Adrenal gland (tissue), 5 donors: ENCODE measurements at regions not wholly inside any gene's neighbourhood (a gene's known extent, or its start where the extent isn't known, plus 50 kb on each side); places are given as distances from the start of the nearest gene placed in this dataset.

Source experiments
- POLR2A ChIP-seq, 2 donors: fragments of 450-650 bp; IDR thresholded peaks; one replicate each; pipeline ENCODE4 v1.6.1; 2017; ENCODE audit warnings: antibody characterized with exemption in 2 of 2, mild to moderate bottlenecking in 2 of 2, moderate library complexity in 1 of 2
- TF ChIP-seq, protein P1 (sequence below), 6 experiments: fragments of 450-650 bp in 4 of 6; fragments of 200-600 bp in 2 of 6; sonication (generic) in 1 of 6; IDR thresholded peaks; 1 replicate in 5 of 6; 2 replicates in 1 of 6; pipeline versions ENCODE4 v1.5.1 to v1.8.0; 2016 to 2021; ENCODE audit warnings: antibody characterized with exemption in 6 of 6, mild to moderate bottlenecking in 2 of 6, moderate library complexity in 1 of 6
- donor health status: DM: no; HTN: no; CAD: no.

DNA sequence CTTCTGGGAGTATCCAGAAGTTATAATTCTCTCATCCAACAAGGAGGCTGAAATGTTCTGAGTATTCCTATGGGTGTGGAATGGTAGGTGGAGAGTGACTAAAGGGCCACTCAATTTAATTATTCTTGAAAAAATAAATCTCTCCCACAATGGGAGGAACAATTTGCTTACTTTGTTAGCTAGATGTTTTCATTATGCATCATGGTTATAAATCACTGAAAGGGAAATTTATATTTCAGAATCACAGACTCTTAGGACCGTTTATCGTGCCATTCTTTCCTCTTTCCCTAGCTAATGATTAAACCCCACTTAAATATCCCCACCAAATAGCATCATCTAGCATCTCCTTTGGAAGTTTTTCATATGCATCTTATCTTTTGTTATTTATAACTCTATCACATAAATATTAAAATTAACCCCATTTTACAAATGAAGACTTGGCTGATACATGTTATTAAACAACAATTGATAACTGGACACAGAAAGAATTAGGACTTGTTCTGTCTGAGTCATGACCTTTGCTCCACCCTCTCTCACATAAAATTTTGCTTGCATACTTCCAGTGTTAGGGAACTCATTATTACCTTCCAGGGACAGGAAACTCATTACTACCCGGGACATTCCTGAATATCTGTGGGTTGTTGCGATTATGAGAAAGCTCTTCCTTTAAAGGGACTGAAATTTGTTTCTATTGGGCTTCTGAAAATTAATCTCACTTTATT, 94.9 kb upstream of the NMUR2 start:
- no peak for TF ChIP-seq POLR2A (IDR thresholded peaks at IDR 0.05)
- TF ChIP-seq, protein P1, sequence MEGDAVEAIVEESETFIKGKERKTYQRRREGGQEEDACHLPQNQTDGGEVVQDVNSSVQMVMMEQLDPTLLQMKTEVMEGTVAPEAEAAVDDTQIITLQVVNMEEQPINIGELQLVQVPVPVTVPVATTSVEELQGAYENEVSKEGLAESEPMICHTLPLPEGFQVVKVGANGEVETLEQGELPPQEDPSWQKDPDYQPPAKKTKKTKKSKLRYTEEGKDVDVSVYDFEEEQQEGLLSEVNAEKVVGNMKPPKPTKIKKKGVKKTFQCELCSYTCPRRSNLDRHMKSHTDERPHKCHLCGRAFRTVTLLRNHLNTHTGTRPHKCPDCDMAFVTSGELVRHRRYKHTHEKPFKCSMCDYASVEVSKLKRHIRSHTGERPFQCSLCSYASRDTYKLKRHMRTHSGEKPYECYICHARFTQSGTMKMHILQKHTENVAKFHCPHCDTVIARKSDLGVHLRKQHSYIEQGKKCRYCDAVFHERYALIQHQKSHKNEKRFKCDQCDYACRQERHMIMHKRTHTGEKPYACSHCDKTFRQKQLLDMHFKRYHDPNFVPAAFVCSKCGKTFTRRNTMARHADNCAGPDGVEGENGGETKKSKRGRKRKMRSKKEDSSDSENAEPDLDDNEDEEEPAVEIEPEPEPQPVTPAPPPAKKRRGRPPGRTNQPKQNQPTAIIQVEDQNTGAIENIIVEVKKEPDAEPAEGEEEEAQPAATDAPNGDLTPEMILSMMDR (IDR thresholded peaks at IDR 0.05): no peak
